ENCODE measurements at regions not wholly inside any gene's neighbourhood (a gene's known extent, or its start where the extent isn't known, plus 50 kb on each side); places are given as distances from the start of the nearest gene placed in this dataset.

- Histone ChIP-seq H3K36me3 (no peaks in the 10 kb centered on the region), H3K4me3 (no peak overlapping the region), H3K27me3 (peaks cover 0 to 4% (median 0%) of the 10 kb centered on the region in 4 donors), H3K4me1 (no peaks in the 10 kb centered on the region), H3K27ac (no peak overlapping the region), H3K9me3 (no peaks in the 10 kb centered on the region)
- no peak for DNase-seq
- intact Hi-C loops (cut with DNase I): no loop called here
- WGBS, 2 donors: 59 to 66% methylated on average over 4 of the region's 4 CpGs
- TF ChIP-seq CTCF (IDR thresholded peaks at IDR 0.05) (no peak), POLR2A (IDR thresholded peaks at IDR 0.05) (no peak)
Measured at GRCh38 chr5:145160679-145161078, 674.5 kb downstream of the PRELID2 start.

DNA sequence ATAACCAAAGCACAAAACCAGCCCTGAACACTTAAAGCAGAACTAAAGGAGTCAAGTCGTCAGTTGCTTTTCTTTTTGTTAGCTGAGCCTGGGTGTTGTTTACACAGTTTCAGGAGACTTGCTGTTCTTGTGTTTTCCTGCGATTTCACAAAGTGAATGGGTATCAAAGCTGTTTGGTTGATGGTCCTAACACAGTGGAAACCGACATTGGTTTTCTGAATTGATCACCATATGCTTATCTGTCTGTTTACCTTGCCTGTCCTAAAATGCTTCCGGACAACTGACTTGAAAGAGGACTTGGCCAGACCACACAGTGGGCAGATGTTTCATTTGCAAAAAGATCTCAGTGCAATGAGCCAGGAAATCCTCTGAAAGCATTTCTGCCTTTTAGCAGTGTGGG lies 676.4 kb downstream of the PRELID2 start:
- intact Hi-C loops (cut with DNase I): no loop called here
- no peak for DNase-seq
- Histone ChIP-seq H3K9me3 (no peaks in the 10 kb centered on the region), H3K36me3 (no peaks in the 10 kb centered on the region), H3K27me3 (peaks cover 0 to 4% (median 0%) of the 10 kb centered on the region in 4 donors), H3K4me3 (no peak overlapping the region), H3K4me1 (no peaks in the 10 kb centered on the region), H3K27ac (no peak overlapping the region)
- 27 to 33% methylated on average over 4 of the region's 4 CpGs for WGBS, 2 donors
- TF ChIP-seq POLR2A (IDR thresholded peaks at IDR 0.05) (no peak), CTCF (IDR thresholded peaks at IDR 0.05) (no peak)

- Histone ChIP-seq H3K27ac (no peak overlapping the region), H3K36me3 (no peaks in the 10 kb centered on the region), H3K4me3 (no peak overlapping the region), H3K27me3 (peaks cover 0 to 4% (median 0%) of the 10 kb centered on the region in 4 donors), H3K9me3 (no peaks in the 10 kb centered on the region), H3K4me1 (no peaks in the 10 kb centered on the region)
- intact Hi-C loops (cut with DNase I): no loop called here
- no peak for DNase-seq
- no peak for TF ChIP-seq CTCF (IDR thresholded peaks at IDR 0.05)
- no peak for TF ChIP-seq POLR2A (IDR thresholded peaks at IDR 0.05)
Measured at GRCh38 chr5:145157841-145158240, 677.3 kb downstream of the PRELID2 start.

DNA sequence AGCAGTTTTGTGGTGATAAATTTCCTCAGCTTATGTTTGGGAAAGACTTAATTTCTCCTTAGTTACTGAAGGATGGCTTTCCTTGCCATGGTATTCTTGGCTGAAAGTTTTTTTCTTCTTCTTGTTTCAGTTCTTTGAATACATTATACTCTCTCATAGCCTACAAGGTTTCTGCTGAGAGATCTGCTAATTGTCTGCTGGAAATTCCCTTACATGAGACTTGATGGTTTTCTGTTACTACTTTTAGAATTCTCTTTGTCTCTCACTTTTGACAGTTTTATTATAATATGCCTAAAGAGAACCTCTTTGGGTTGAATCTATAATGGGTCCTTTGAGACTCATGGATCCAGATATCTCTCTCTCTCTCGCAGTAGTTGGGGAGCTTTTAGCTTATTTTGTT lies 693.6 kb downstream of the PRELID2 start:
- TF ChIP-seq CTCF (IDR thresholded peaks at IDR 0.05): no peak
- no peak for TF ChIP-seq POLR2A (IDR thresholded peaks at IDR 0.05)
- H3K4me3 ChIP-seq: no peak overlapping the region
- H3K9me3 ChIP-seq: no peaks in the 10 kb centered on the region
- no peaks in the 10 kb centered on the region for H3K4me1 ChIP-seq
- 31 to 64% methylated on average over 1 of the region's 1 CpG for WGBS, 2 donors
- no peak overlapping the region for H3K27ac ChIP-seq
- peaks cover 0 to 4% (median 0%) of the 10 kb centered on the region in 4 donors for H3K27me3 ChIP-seq
- no peaks in the 10 kb centered on the region for H3K36me3 ChIP-seq
- intact Hi-C loops (cut with DNase I): no loop called here
- no peak for DNase-seq

GRCh38 chr5:145130996-145131395 lies 704.1 kb downstream of the PRELID2 start:
- WGBS, 2 donors: 25 to 34% methylated on average over 3 of the region's 3 CpGs
- H3K27me3 ChIP-seq: no peaks in the 10 kb centered on the region
- TF ChIP-seq POLR2A (IDR thresholded peaks at IDR 0.05) (no peak), CTCF (IDR thresholded peaks at IDR 0.05) (no peak)
- no peak for DNase-seq
- intact Hi-C loops (cut with DNase I): no loop called here
- no peaks in the 10 kb centered on the region for H3K4me1 ChIP-seq
- no peak overlapping the region for H3K4me3 ChIP-seq
- no peaks in the 10 kb centered on the region for H3K9me3 ChIP-seq
- no peak overlapping the region for H3K27ac ChIP-seq
- H3K36me3 ChIP-seq: no peaks in the 10 kb centered on the region

Measured in esophagus squamous epithelium (tissue), 5 donors.